CD4-positive, alpha-beta memory T cell (primary cell): ENCODE measurements at regions not wholly inside any gene's neighbourhood (a gene's known extent, or its start where the extent isn't known, plus 50 kb on each side); places are given as distances from the start of the nearest gene placed in this dataset.
A peak's percentile ranks its signal among the peaks of the same experiment; 100 is the strongest.

ENCODE experiments used
- CTCF ChIA-PET: fragments of 350-600 bp; sonication (Branson Sonifier 250); formaldehyde crosslinking; loops from one replicate; lab custom pipeline; 2021; ENCODE audit warnings: inconsistent platforms; ENCODE audit not compliant: partially characterized antibody; lab: Charles Lee
- POLR2A ChIA-PET: fragments of 350-600 bp; sonication (Branson Sonifier 250); formaldehyde crosslinking; loops from one replicate; lab custom pipeline; 2021; ENCODE audit not compliant: partially characterized antibody; lab: Charles Lee
- DNase-seq, 5 donors: peaks; one replicate each; pipeline versions ENCODE4 v3.0.0 to v3.0.0-alpha.2; 2020 to 2022; ENCODE audit warnings: mixed read lengths in 1 of 5
- H3K27ac ChIP-seq: one replicate; pipeline ENCODE4 v1.7.0; 2013; ENCODE audit warnings: low read depth, low read length
- H3K27me3 ChIP-seq: 2 replicates; pipeline ENCODE4 v1.7.0; 2013; ENCODE audit warnings: mild to moderate bottlenecking, low read length, moderate library complexity; ENCODE audit not compliant: insufficient read depth
- H3K36me3 ChIP-seq: 2 replicates; pipeline ENCODE4 v1.7.0; 2013; ENCODE audit warnings: mild to moderate bottlenecking, low read length, moderate library complexity; ENCODE audit not compliant: insufficient read depth
- H3K4me1 ChIP-seq: 2 replicates; pipeline ENCODE4 v1.7.0; 2013; ENCODE audit warnings: mild to moderate bottlenecking, low read length, moderate library complexity; ENCODE audit not compliant: insufficient read depth
- H3K4me3 ChIP-seq, 2 donors: one replicate each; pipeline ENCODE4 v1.7.0; 2013; ENCODE audit warnings: low read length in 2 of 2, mild to moderate bottlenecking in 1 of 2
- H3K9me3 ChIP-seq, 2 donors: one replicate each; pipeline ENCODE4 v1.7.0; 2013; ENCODE audit warnings: low read length in 2 of 2, control low read depth in 1 of 2; ENCODE audit not compliant: control insufficient read depth in 1 of 2
- H3K27ac Mint-ChIP-seq, 7 donors: one replicate each; pipeline ENCODE4 v1.8.0; 2020 to 2021; ENCODE audit warnings: mixed read lengths in 7 of 7, mild to moderate bottlenecking in 6 of 7, inconsistent platforms in 3 of 7, moderate library complexity in 3 of 7
- H3K27me3 Mint-ChIP-seq, 2 donors: one replicate each; pipeline ENCODE4 v1.8.0; 2020 to 2021; ENCODE audit warnings: mixed read lengths in 2 of 2
- H3K36me3 Mint-ChIP-seq, 2 donors: one replicate each; pipeline ENCODE4 v1.8.0; 2020 to 2021; ENCODE audit warnings: mixed read lengths in 2 of 2, inconsistent platforms in 1 of 2, mild to moderate bottlenecking in 1 of 2
- H3K4me1 Mint-ChIP-seq, 4 donors: one replicate each; pipeline ENCODE4 v1.8.0; 2020 to 2021; ENCODE audit warnings: mixed read lengths in 4 of 4, mild to moderate bottlenecking in 1 of 4
- H3K4me3 Mint-ChIP-seq, 8 donors: one replicate each; pipeline ENCODE4 v1.8.0; 2020 to 2021; ENCODE audit warnings: mixed read lengths in 8 of 8, mild to moderate bottlenecking in 7 of 8, moderate library complexity in 6 of 8, inconsistent platforms in 3 of 8
- H3K9me3 Mint-ChIP-seq, 8 donors: one replicate each; pipeline ENCODE4 v1.8.0; 2020 to 2021; ENCODE audit warnings: mixed read lengths in 8 of 8, mild to moderate bottlenecking in 5 of 8, inconsistent platforms in 3 of 8, moderate library complexity in 1 of 8
- intact Hi-C: fragments of 100-400 bp; cut with micrococcal nuclease; formaldehyde crosslinking; loops from one replicate; pipeline ENCODE4 v1.15.1; 2023

DNA sequence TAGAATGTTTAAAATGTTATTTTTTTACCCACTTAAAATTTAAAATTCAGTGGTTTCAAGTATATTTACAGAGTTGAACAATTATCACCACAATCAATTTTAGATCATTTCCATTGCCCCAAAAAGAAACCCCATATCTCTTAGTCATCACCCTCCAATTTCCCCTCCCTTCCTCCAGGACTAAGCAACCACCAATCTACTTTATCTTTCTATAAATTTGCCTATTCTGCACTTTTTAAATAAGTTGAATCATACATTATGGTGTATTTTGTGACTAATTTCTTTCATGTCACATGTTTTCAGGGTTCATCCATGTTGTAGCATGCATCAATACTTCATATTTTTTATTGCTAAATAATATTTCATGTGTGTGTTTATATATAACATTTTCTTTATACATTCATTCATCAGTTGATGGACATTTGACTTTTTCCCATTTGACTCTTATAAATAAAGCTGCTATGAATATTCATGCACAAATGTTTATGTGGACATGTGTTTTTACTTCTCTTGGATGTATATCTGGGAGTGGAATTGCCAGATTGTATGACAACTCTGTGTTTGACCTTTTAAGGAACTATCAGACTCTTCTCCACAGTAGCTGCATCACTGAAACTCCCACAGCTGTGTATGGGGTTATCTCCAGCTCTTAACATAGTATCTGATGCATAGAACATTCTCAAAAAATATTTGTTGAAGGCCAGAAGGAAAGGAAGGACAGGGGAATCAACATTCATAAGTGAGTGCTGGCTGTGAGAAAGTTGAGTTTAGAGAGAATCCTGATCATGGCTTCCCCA is 107.8 kb upstream of the OXGR1 start:
- no peak overlapping the region for H3K27ac ChIP-seq
- Mint-ChIP-seq H3K4me3 (no peak overlapping the region), H3K4me1 (no peaks in the 10 kb centered on the region), H3K36me3 (peaks cover 0 to 8% of the 10 kb centered on the region in 2 donors), H3K9me3 (peaks cover 0 to 10% (median 6%) of the 10 kb centered on the region in 8 donors), H3K27ac (no peak overlapping the region), H3K27me3 (peaks cover 3 to 10% of the 10 kb centered on the region in 2 donors)
- ChIA-PET CTCF (interaction anchor here (1.2 to 1.9 kb wide), 3 partner anchors 8 to 242 kb away, joined by 3 to 17 read pairs (median 3); no protein-coding TSS in a partner anchor), POLR2A (no interaction called here)
- intact Hi-C loops = no loop called here
- H3K36me3 ChIP-seq = no peaks in the 10 kb centered on the region
- no peak overlapping the region for H3K4me3 ChIP-seq
- no peak for DNase-seq
- H3K9me3 ChIP-seq = no peaks in the 10 kb centered on the region
- no peaks in the 10 kb centered on the region for H3K4me1 ChIP-seq
- no peaks in the 10 kb centered on the region for H3K27me3 ChIP-seq

DNA sequence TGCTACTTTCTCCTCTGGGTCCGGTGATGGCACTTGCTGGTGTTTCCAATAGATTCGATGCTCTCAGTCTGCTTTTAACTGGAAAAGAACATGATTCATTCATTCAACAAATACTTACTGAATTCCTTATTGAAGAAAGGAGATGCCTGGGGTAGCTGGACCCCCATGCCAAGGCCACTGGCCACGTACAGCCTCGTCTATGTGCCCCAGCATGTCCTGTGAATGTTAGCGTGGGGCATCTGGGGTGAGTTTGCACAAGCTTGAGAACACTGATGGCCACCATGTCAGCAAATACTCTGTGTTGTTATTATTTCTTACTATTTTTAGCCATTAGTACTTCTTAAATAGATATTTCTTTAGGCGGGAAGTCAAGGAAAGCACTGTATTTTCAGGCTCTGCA is 112.0 kb upstream of the OXGR1 start:
- H3K4me3 Mint-ChIP-seq = no peak overlapping the region
- intact Hi-C loops = no loop called here
- POLR2A ChIA-PET = no interaction called here

DNA sequence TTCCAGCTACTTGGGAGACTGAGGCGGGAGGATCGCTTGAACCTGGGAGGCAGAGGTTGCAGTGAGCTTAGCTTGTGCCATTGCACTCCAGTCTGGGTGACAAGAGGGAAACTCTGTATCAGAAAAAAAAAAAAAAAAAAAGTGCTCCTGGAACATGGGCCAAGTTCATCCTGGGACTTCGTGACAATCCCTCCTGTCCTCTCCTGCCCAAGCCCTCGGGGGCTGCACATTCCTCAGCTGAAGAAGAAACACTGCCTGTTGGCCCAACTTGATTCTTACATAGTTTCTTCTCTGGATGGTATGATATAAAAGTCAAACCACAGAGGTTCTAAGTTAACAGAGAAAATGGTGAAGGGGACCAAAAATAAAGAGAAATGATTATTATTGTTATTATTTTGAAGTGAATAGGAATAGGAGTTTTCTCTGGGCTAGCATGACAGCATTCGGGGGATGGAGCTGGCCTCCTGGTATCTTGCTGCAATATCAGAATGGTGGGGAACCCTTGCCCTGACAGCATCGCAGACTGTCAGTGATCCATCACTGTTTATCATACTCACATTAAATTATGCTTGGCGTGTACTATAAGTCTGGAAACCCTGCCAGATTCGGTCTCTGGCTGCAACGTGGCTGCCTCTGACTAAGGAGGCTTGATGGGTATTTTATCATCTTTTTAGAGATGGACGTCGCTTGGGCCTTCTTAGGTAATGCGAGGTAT is 113.7 kb upstream of the OXGR1 start:
- intact Hi-C loops = no loop called here
- ChIA-PET POLR2A (no interaction called here), CTCF (interaction anchor here (0.7 to 10.6 kb wide), 8 partner anchors 16 to 647 kb away, joined by 3 to 443 read pairs (median 14); partner anchors contain the start of gene MBNL2)
- H3K27me3 Mint-ChIP-seq = peaks cover 2 to 10% of the 10 kb centered on the region in 2 donors
- Histone ChIP-seq H3K4me3 (no peak overlapping the region), H3K27ac (no peak overlapping the region), H3K9me3 (no peaks in the 10 kb centered on the region), H3K36me3 (no peaks in the 10 kb centered on the region), H3K27me3 (no peaks in the 10 kb centered on the region), H3K4me1 (peaks cover 9% of the 10 kb centered on the region)
- H3K9me3 Mint-ChIP-seq = peaks cover 0 to 5% (median 0%) of the 10 kb centered on the region in 8 donors
- peaks cover 5 to 10% (median 8%) of the 10 kb centered on the region in 4 donors for H3K4me1 Mint-ChIP-seq
- DNase-seq = no peak
- H3K36me3 Mint-ChIP-seq = peaks cover 0 to 2% of the 10 kb centered on the region in 2 donors
- H3K27ac Mint-ChIP-seq = no peak overlapping the region
- no peak overlapping the region for H3K4me3 Mint-ChIP-seq

More for the DNA sequence above, 112.0 kb upstream of the OXGR1 start:
- CTCF ChIA-PET = interaction anchor here (0.6 to 10.6 kb wide), 3 partner anchors 145 to 256 kb away, joined by 3 to 443 read pairs (median 255); no protein-coding TSS in a partner anchor
- peaks cover 3 to 14% of the 10 kb centered on the region in 2 donors for H3K27me3 Mint-ChIP-seq
- no peak for DNase-seq
- no peak overlapping the region for H3K4me3 ChIP-seq
- peaks cover 0 to 5% of the 10 kb centered on the region in 2 donors for H3K36me3 Mint-ChIP-seq
- H3K4me1 ChIP-seq = peaks cover 9% of the 10 kb centered on the region
- H3K27ac Mint-ChIP-seq = no peak overlapping the region
- no peaks in the 10 kb centered on the region for H3K9me3 ChIP-seq
- H3K9me3 Mint-ChIP-seq = peaks cover 0 to 5% (median under 1%) of the 10 kb centered on the region in 8 donors
- no peaks in the 10 kb centered on the region for H3K36me3 ChIP-seq
- no peak overlapping the region for H3K27ac ChIP-seq
- peaks cover 5 to 10% (median 8%) of the 10 kb centered on the region in 4 donors for H3K4me1 Mint-ChIP-seq
- no peaks in the 10 kb centered on the region for H3K27me3 ChIP-seq

DNA sequence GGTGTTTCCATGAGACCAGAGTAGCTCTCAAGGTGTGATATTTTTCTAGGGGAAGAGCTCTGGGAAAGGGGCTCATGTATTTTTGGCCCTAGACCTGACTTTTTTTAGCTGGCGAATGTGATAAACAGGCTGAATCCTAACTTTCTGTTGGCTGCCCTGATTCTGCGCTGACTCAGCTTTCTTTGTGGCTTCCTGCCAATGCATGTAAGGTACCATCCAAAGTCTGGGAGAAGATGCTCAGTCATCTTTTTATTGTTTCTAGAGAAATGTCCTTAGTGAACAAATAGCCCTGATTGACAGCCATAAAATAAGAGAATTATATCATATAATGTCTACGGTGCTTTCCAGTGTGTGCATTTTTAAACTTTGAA is 113.6 kb upstream of the MBNL2 start:
- ChIA-PET CTCF (interaction anchor here (1.2 to 10.6 kb wide), 9 partner anchors 16 to 694 kb away, joined by 3 to 443 read pairs (median 12); partner anchors contain the start of gene MBNL2), POLR2A (interaction anchor here (2.1 kb wide), 1 partner anchor 251 kb away, joined by 8 read pairs; no protein-coding TSS in a partner anchor)
- intact Hi-C loops = no loop called here

DNA sequence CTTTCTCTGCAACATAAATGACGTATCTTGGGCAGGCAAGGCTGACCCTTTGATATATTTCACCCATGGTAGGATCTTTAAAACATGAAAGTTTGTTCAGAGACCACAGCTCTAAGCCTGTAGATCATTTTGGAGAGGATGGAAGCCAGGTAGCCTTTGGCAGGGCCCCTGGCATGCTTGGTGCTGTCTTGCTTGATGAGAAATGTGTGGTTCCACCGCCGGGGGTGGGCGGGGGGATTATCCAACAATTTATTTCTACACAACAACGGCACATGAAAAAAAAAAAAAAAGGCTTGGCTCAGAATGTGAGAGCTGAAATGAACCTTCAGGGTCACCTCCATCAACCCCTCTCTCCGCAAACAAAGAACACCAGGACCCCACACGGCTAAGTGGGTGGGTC is 112.9 kb upstream of the MBNL2 start:
- Mint-ChIP-seq H3K4me1 (peaks cover 9 to 14% (median 11%) of the 10 kb centered on the region in 4 donors), H3K4me3 (peak overlapping the region in 1 of 8 donors; percentile 73), H3K27ac (peak overlapping the region in 3 of 7 donors; percentile 13 to 91 (median 49)), H3K27me3 (peaks cover 0 to 8% of the 10 kb centered on the region in 2 donors), H3K36me3 (no peaks in the 10 kb centered on the region), H3K9me3 (peaks cover 0 to 2% (median 0%) of the 10 kb centered on the region in 8 donors)
- no peaks in the 10 kb centered on the region for H3K27me3 ChIP-seq
- H3K4me3 ChIP-seq = no peak overlapping the region
- no peak overlapping the region for H3K27ac ChIP-seq
- H3K36me3 ChIP-seq = no peaks in the 10 kb centered on the region
- no peaks in the 10 kb centered on the region for H3K9me3 ChIP-seq
- ChIA-PET POLR2A (interaction anchor here (1.2 to 2.3 kb wide), 4 partner anchors 118 to 324 kb away, joined by 5 to 11 read pairs (median 8); no protein-coding TSS in a partner anchor), CTCF (interaction anchor here (0.8 to 10.6 kb wide), 49 partner anchors 8 to 693 kb away, joined by 3 to 443 read pairs (median 5); partner anchors contain the start of gene MBNL2)
- no peak for DNase-seq
- H3K4me1 ChIP-seq = peaks cover 16% of the 10 kb centered on the region
- intact Hi-C loops = no loop called here

More for the DNA sequence above, 113.6 kb upstream of the MBNL2 start:
- peaks cover 11% of the 10 kb centered on the region for H3K4me1 ChIP-seq
- no peaks in the 10 kb centered on the region for H3K27me3 ChIP-seq
- Mint-ChIP-seq H3K27me3 (peaks cover 0 to 8% of the 10 kb centered on the region in 2 donors), H3K4me1 (peaks cover 5 to 10% (median 9%) of the 10 kb centered on the region in 4 donors), H3K27ac (peak overlapping the region in 1 of 7 donors; percentile 19), H3K9me3 (peaks cover 0 to 5% (median 0%) of the 10 kb centered on the region in 8 donors), H3K36me3 (no peaks in the 10 kb centered on the region), H3K4me3 (peak overlapping the region in 1 of 8 donors; percentile 36)
- no peak overlapping the region for H3K27ac ChIP-seq
- no peak for DNase-seq
- H3K9me3 ChIP-seq = no peaks in the 10 kb centered on the region
- H3K4me3 ChIP-seq = no peak overlapping the region
- H3K36me3 ChIP-seq = no peaks in the 10 kb centered on the region

DNA sequence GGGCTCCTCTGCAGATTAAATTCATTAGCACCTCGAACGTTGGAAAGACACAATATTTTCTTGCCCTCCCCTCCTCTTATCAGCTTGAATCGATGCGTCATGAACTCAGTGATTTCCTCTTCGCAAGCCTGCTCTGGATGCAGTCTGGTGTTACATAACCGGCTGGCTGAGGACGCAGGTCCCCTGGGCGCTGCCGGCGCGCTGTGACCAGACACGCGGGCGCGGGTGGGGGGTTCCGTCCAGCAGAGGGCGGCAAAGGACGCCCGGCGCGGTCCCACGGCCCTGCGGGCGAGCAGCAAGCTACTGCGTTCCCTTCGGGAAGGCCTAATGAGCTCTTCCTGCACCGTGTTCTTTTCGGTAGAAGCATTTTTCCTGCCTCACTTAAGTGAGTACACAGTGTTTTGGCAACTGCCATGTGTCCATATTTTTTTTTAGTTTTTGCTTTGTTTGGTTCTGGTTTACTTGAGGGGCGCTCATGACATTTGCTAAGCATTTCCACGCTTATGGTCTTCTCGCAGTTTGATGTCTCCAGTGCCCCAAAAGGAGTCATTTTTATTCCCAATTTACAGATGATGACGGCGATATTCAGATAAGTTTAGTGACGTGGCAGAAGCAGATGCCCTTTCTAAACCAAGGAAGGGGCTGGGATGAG is 112.2 kb upstream of the MBNL2 start:
- peaks cover 16% of the 10 kb centered on the region for H3K4me1 ChIP-seq
- Mint-ChIP-seq H3K27me3 (peaks cover 0 to 8% of the 10 kb centered on the region in 2 donors), H3K9me3 (no peaks in the 10 kb centered on the region), H3K27ac (peak overlapping the region in 6 of 7 donors; percentile 13 to 91 (median 53)), H3K4me3 (peak overlapping the region in 6 of 8 donors; percentile 32 to 73 (median 52)), H3K4me1 (peaks cover 9 to 14% (median 11%) of the 10 kb centered on the region in 4 donors), H3K36me3 (no peaks in the 10 kb centered on the region)
- peak; percentile 74 to 83 (median 78) for DNase-seq
- H3K27me3 ChIP-seq = no peaks in the 10 kb centered on the region
- ChIA-PET CTCF (interaction anchor here (0.6 to 10.6 kb wide), 67 partner anchors 9 to 692 kb away, joined by 3 to 443 read pairs (median 5); partner anchors contain the start of gene MBNL2), POLR2A (interaction anchor here (1.1 to 2.3 kb wide), 5 partner anchors 116 to 323 kb away, joined by 3 to 11 read pairs (median 7); no protein-coding TSS in a partner anchor)
- no peak overlapping the region for H3K27ac ChIP-seq
- H3K9me3 ChIP-seq = no peaks in the 10 kb centered on the region
- no peaks in the 10 kb centered on the region for H3K36me3 ChIP-seq
- intact Hi-C loops = loop anchor here (1.0 to 2.0 kb wide), 3 partner anchors 115 to 249 kb away; no protein-coding TSS in a partner anchor
- H3K4me3 ChIP-seq = no peak overlapping the region
